Medulla oblongata (tissue), 1 donor: ENCODE measurements at regions not wholly inside any gene's neighbourhood (a gene's known extent, or its start where the extent isn't known, plus 50 kb on each side); places are given as distances from the start of the nearest gene placed in this dataset.
"Not testable (repeated sequence)": the region's sequence is repeated elsewhere in the genome, so short reads cannot be mapped to it uniquely, and the experiment has no call there.

ENCODE experiments used
- DNase-seq: peaks from one replicate; pipeline ENCODE4 v3.0.0-alpha.2; 2015; ENCODE audit errors: extremely low spot score

- DNase-seq, result no peak
Observed at GRCh38 chrX:139044680-139045079, 333.2 kb upstream of the FGF13 start.

- no peak for DNase-seq
Observed at GRCh38 chrX:139039041-139039440, 327.5 kb upstream of the FGF13 start.

- DNase-seq, result no peak
Observed at GRCh38 chrX:139026811-139027210, 315.3 kb upstream of the FGF13 start.

- DNase-seq, result no peak
Observed at GRCh38 chrX:139026406-139026805, 314.9 kb upstream of the FGF13 start.

- no peak for DNase-seq
Observed at GRCh38 chrX:139025816-139026215, 314.3 kb upstream of the FGF13 start.

- DNase-seq, result no peak
Observed at GRCh38 chrX:139023531-139023930, 312.0 kb upstream of the FGF13 start.

GRCh38 chrX:139020801-139021200 lies 309.3 kb upstream of the FGF13 start:
- no peak for DNase-seq

GRCh38 chrX:139018436-139018835 lies 306.9 kb upstream of the FGF13 start:
- no peak for DNase-seq

GRCh38 chrX:139015627-139016026 lies 304.1 kb upstream of the FGF13 start:
- no peak for DNase-seq

- DNase-seq, result no peak
Observed at GRCh38 chrX:139008185-139008584, 296.7 kb upstream of the FGF13 start.

GRCh38 chrX:139003856-139004527 lies 292.5 kb upstream of the FGF13 start:
- not testable (repeated sequence) for DNase-seq

- no peak for DNase-seq
Observed at GRCh38 chrX:139002319-139002718, 290.8 kb upstream of the FGF13 start.

GRCh38 chrX:138996268-138996667 lies 284.8 kb upstream of the FGF13 start:
- DNase-seq, result no peak

GRCh38 chrX:138995458-138995857 lies 283.9 kb upstream of the FGF13 start:
- DNase-seq, result no peak

- not testable (repeated sequence) for DNase-seq
Observed at GRCh38 chrX:138990425-138990824, 278.9 kb upstream of the FGF13 start.

GRCh38 chrX:138986866-138987265 lies 275.3 kb upstream of the FGF13 start:
- no peak for DNase-seq

- DNase-seq, result no peak
Observed at GRCh38 chrX:138986235-138986634, 274.7 kb upstream of the FGF13 start.

GRCh38 chrX:138982365-138982764 lies 270.8 kb upstream of the FGF13 start:
- DNase-seq, result no peak

GRCh38 chrX:138964501-138964900 lies 253.0 kb upstream of the FGF13 start:
- no peak for DNase-seq

- DNase-seq, result not testable (repeated sequence)
Observed at GRCh38 chrX:138962419-138962818, 250.9 kb upstream of the FGF13 start.

GRCh38 chrX:138954976-138955375 lies 243.5 kb upstream of the FGF13 start:
- DNase-seq, result no peak

GRCh38 chrX:138946926-138947325 lies 235.4 kb upstream of the FGF13 start:
- DNase-seq, result no peak

GRCh38 chrX:138945219-138945618 lies 233.7 kb upstream of the FGF13 start:
- DNase-seq, result no peak

- DNase-seq, result no peak
Observed at GRCh38 chrX:138939038-138939437, 227.5 kb upstream of the FGF13 start.
